Peyer's patch (tissue), 4 donors: ENCODE measurements at regions not wholly inside any gene's neighbourhood (a gene's known extent, or its start where the extent isn't known, plus 50 kb on each side); places are given as distances from the start of the nearest gene placed in this dataset.

Experiments
- CTCF ChIP-seq, 6 experiments: fragments of 450-650 bp in 4 of 6; fragments of 200-600 bp in 2 of 6; sonication (generic) in 1 of 6; IDR thresholded peaks; one replicate each; pipeline ENCODE4 v1.5.1; 2017 to 2019; ENCODE audit warnings: antibody characterized with exemption in 6 of 6, mild to moderate bottlenecking in 3 of 6, moderate library complexity in 1 of 6
- POLR2A ChIP-seq, 2 donors: fragments of 450-650 bp; IDR thresholded peaks; one replicate each; pipeline ENCODE4 v1.5.1; 2017; ENCODE audit warnings: antibody characterized with exemption in 2 of 2, mild to moderate bottlenecking in 2 of 2, moderate library complexity in 2 of 2

GRCh38 chr1:219114014-219114413, 59.7 kb upstream of the LYPLAL1 start:
- TF ChIP-seq CTCF (IDR thresholded peaks at IDR 0.05): no peak
- TF ChIP-seq POLR2A (IDR thresholded peaks at IDR 0.05): no peak
